ENCODE measurements at regions not wholly inside any gene's neighbourhood (a gene's known extent, or its start where the extent isn't known, plus 50 kb on each side); places are given as distances from the start of the nearest gene placed in this dataset.

DNA sequence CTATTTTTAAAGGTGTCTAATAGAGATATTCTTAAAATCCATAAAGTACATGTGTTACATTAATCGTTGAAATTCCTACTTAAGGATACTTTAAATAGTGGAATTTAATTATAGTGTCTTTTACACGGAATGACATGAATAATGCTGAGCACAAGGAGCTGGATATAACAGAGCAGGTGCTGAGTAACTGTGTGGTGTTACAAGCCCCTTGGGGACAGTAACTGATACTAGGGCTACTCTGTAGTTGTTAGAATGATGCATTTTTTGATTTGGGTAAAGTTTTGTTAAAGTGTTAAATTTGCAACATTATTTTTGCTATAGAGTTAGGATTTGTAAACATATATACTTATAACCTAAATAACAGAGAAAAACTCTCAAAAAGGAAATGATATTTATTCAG, 1496.1 kb downstream of the OTOL1 start:
- no peak for TF ChIP-seq POLR2A (IDR thresholded peaks at IDR 0.05; ENCODE audit: insufficient read depth in 1 of 2, low read depth in 2 of 2, low read length in 2 of 2)
- TF ChIP-seq, protein P1, sequence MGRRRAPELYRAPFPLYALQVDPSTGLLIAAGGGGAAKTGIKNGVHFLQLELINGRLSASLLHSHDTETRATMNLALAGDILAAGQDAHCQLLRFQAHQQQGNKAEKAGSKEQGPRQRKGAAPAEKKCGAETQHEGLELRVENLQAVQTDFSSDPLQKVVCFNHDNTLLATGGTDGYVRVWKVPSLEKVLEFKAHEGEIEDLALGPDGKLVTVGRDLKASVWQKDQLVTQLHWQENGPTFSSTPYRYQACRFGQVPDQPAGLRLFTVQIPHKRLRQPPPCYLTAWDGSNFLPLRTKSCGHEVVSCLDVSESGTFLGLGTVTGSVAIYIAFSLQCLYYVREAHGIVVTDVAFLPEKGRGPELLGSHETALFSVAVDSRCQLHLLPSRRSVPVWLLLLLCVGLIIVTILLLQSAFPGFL (CRISPR knock-in tag; IDR thresholded peaks at IDR 0.05): no peak
- TF ChIP-seq TCF7L2 (IDR thresholded peaks at IDR 0.05; ENCODE audit: low read depth, low read length): no peak
- no peak for TF ChIP-seq ZSCAN21 (CRISPR knock-in tag; IDR thresholded peaks at IDR 0.05; ENCODE audit: borderline replicate concordance)
- no peak for TF ChIP-seq SP1 (IDR thresholded peaks at IDR 0.05)
- no peak for TF ChIP-seq SP1 (CRISPR knock-in tag; IDR thresholded peaks at IDR 0.05)
- no peak for TF ChIP-seq POLR2AphosphoS5 (IDR thresholded peaks at IDR 0.05; ENCODE audit: low read depth, low read length)
- TF ChIP-seq ZFP1 (CRISPR knock-in tag; IDR thresholded peaks at IDR 0.05): no peak
- TF ChIP-seq CREB1 (IDR thresholded peaks at IDR 0.05): no peak
- no peak for TF ChIP-seq CREB1 (CRISPR knock-in tag; IDR thresholded peaks at IDR 0.05)
- no peak for TF ChIP-seq ZNF383 (CRISPR knock-in tag; IDR thresholded peaks at IDR 0.05; ENCODE audit: borderline replicate concordance)
- TF ChIP-seq, protein P2, sequence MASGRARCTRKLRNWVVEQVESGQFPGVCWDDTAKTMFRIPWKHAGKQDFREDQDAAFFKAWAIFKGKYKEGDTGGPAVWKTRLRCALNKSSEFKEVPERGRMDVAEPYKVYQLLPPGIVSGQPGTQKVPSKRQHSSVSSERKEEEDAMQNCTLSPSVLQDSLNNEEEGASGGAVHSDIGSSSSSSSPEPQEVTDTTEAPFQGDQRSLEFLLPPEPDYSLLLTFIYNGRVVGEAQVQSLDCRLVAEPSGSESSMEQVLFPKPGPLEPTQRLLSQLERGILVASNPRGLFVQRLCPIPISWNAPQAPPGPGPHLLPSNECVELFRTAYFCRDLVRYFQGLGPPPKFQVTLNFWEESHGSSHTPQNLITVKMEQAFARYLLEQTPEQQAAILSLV (CRISPR knock-in tag; IDR thresholded peaks at IDR 0.05; ENCODE audit: borderline replicate concordance): no peak
- TF ChIP-seq ZFP36L2 (CRISPR knock-in tag; IDR thresholded peaks at IDR 0.05): no peak
- no peak for TF ChIP-seq ZNF280B (CRISPR knock-in tag; IDR thresholded peaks at IDR 0.05; ENCODE audit: borderline replicate concordance)
- TF ChIP-seq TBL1XR1 (IDR thresholded peaks at IDR 0.05; ENCODE audit: borderline replicate concordance, low read length, partially characterized antibody): no peak
- TF ChIP-seq MAFK (conservative IDR thresholded peaks at IDR 0.05 in 1 of 2, IDR thresholded peaks at IDR 0.05 in 1 of 2; ENCODE audit: low read length in 2 of 2): no peak

All from HepG2 (cell line).